ENCODE measurements at regions not wholly inside any gene's neighbourhood (a gene's known extent, or its start where the extent isn't known, plus 50 kb on each side); places are given as distances from the start of the nearest gene placed in this dataset.

- ChIA-PET POLR2A (no interaction called here), CTCF (interaction anchor here (0.8 to 1.7 kb wide), 3 partner anchors 15 to 279 kb away, joined by 3 to 4 read pairs (median 4); no protein-coding TSS in a partner anchor)
- Histone ChIP-seq H3K27me3 (ENCODE audit: control insufficient read depth, insufficient read depth, low read length) (no peaks in the 10 kb centered on the region), H3K4me3 (ENCODE audit: low read depth, low read length) (no peak overlapping the region), H3K36me3 (ENCODE audit: control insufficient read depth, insufficient read depth, low read length) (no peaks in the 10 kb centered on the region)
- TF ChIP-seq, protein P1, sequence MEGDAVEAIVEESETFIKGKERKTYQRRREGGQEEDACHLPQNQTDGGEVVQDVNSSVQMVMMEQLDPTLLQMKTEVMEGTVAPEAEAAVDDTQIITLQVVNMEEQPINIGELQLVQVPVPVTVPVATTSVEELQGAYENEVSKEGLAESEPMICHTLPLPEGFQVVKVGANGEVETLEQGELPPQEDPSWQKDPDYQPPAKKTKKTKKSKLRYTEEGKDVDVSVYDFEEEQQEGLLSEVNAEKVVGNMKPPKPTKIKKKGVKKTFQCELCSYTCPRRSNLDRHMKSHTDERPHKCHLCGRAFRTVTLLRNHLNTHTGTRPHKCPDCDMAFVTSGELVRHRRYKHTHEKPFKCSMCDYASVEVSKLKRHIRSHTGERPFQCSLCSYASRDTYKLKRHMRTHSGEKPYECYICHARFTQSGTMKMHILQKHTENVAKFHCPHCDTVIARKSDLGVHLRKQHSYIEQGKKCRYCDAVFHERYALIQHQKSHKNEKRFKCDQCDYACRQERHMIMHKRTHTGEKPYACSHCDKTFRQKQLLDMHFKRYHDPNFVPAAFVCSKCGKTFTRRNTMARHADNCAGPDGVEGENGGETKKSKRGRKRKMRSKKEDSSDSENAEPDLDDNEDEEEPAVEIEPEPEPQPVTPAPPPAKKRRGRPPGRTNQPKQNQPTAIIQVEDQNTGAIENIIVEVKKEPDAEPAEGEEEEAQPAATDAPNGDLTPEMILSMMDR (IDR thresholded peaks at IDR 0.05; ENCODE audit: insufficient read depth, low read depth, low read length) = no peak
- no peak for DNase-seq (ENCODE audit: low read depth)
These were observed 103.7 kb downstream of the APOB start for GRCh38 chr2:20939931-20940795.

GRCh38 chr2:20937353-20937752 lies 106.5 kb downstream of the APOB start:
- POLR2A ChIA-PET = no interaction called here
- H3K4me3 ChIP-seq (ENCODE audit: low read depth, low read length) = no peak overlapping the region
- CTCF ChIA-PET = no interaction called here
- TF ChIP-seq, protein P1 (IDR thresholded peaks at IDR 0.05; ENCODE audit: insufficient read depth, low read depth, low read length) = no peak
- H3K36me3 ChIP-seq (ENCODE audit: control insufficient read depth, insufficient read depth, low read length) = no peaks in the 10 kb centered on the region
- no peaks in the 10 kb centered on the region for H3K27me3 ChIP-seq (ENCODE audit: control insufficient read depth, insufficient read depth, low read length)
- DNase-seq (ENCODE audit: low read depth) = no peak

- Histone ChIP-seq H3K36me3 (ENCODE audit: control insufficient read depth, insufficient read depth, low read length) (no peaks in the 10 kb centered on the region), H3K27me3 (ENCODE audit: control insufficient read depth, insufficient read depth, low read length) (no peaks in the 10 kb centered on the region), H3K4me3 (ENCODE audit: low read depth, low read length) (no peak overlapping the region)
- ChIA-PET POLR2A (no interaction called here), CTCF (interaction anchor here (3.0 kb wide), 1 partner anchor 11 kb away, joined by 9 read pairs; no protein-coding TSS in a partner anchor)
- TF ChIP-seq, protein P1 (IDR thresholded peaks at IDR 0.05; ENCODE audit: insufficient read depth, low read depth, low read length) = no peak
- DNase-seq (ENCODE audit: low read depth) = no peak
These were observed 108.6 kb downstream of the APOB start for GRCh38 chr2:20935168-20935775.

- Histone ChIP-seq H3K27me3 (ENCODE audit: control insufficient read depth, insufficient read depth, low read length) (no peaks in the 10 kb centered on the region), H3K36me3 (ENCODE audit: control insufficient read depth, insufficient read depth, low read length) (no peaks in the 10 kb centered on the region), H3K4me3 (ENCODE audit: low read depth, low read length) (no peak overlapping the region)
- POLR2A ChIA-PET = no interaction called here
- CTCF ChIA-PET = interaction anchor here (0.9 to 3.0 kb wide), 2 partner anchors 12 to 29 kb away, joined by 3 to 9 read pairs; no protein-coding TSS in a partner anchor
- DNase-seq (ENCODE audit: low read depth) = no peak
- TF ChIP-seq, protein P1 (IDR thresholded peaks at IDR 0.05; ENCODE audit: insufficient read depth, low read depth, low read length) = no peak
These were observed 109.6 kb downstream of the APOB start for GRCh38 chr2:20934236-20934635.

- ChIA-PET POLR2A (no interaction called here), CTCF (interaction anchor here (0.9 to 3.0 kb wide), 2 partner anchors 13 to 30 kb away, joined by 3 to 9 read pairs; no protein-coding TSS in a partner anchor)
- Histone ChIP-seq H3K36me3 (ENCODE audit: control insufficient read depth, insufficient read depth, low read length) (no peaks in the 10 kb centered on the region), H3K27me3 (ENCODE audit: control insufficient read depth, insufficient read depth, low read length) (no peaks in the 10 kb centered on the region), H3K4me3 (ENCODE audit: low read depth, low read length) (no peak overlapping the region)
- TF ChIP-seq, protein P1 (IDR thresholded peaks at IDR 0.05; ENCODE audit: insufficient read depth, low read depth, low read length) = no peak
- DNase-seq (ENCODE audit: low read depth) = no peak
These were observed 110.2 kb downstream of the APOB start for GRCh38 chr2:20933714-20934113.

All from BJ (cell line).